T-helper 2 cell treated with Interferon-gamma antibody and Interleukin-4, amounts not matched to agents 100 ng/mL and 5 ng/mL, for 36 hours (primary cell): ENCODE measurements at regions not wholly inside any gene's neighbourhood (a gene's known extent, or its start where the extent isn't known, plus 50 kb on each side); places are given as distances from the start of the nearest gene placed in this dataset.

ENCODE experiments used
- intact Hi-C: fragments of 100-400 bp; cut with micrococcal nuclease; formaldehyde crosslinking; loops from one replicate; pipeline ENCODE4 v1.15.1; 2023

GRCh38 chr6:10248378-10248843 lies 166.5 kb downstream of the TFAP2A start:
- intact Hi-C loops, result no loop called here

- intact Hi-C loops, result no loop called here
Observed at GRCh38 chr6:10237298-10238038, 177.4 kb downstream of the TFAP2A start.

- intact Hi-C loops, result no loop called here
Observed at GRCh38 chr6:10235344-10235743, 179.5 kb downstream of the TFAP2A start.

GRCh38 chr6:10230531-10230930 lies 184.3 kb downstream of the TFAP2A start:
- intact Hi-C loops, result no loop called here

- intact Hi-C loops, result no loop called here
Observed at GRCh38 chr6:10223841-10224240, 191.0 kb downstream of the TFAP2A start.

GRCh38 chr6:10221178-10221577 lies 193.7 kb downstream of the TFAP2A start:
- intact Hi-C loops, result no loop called here

- intact Hi-C loops, result no loop called here
Observed at GRCh38 chr6:10219510-10219909, 195.4 kb downstream of the TFAP2A start.

- intact Hi-C loops, result no loop called here
Observed at GRCh38 chr6:10217111-10217510, 197.8 kb downstream of the TFAP2A start.

- intact Hi-C loops, result no loop called here
Observed at GRCh38 chr6:10215326-10216110, 199.4 kb downstream of the TFAP2A start.

- intact Hi-C loops, result no loop called here
Observed at GRCh38 chr6:10210052-10210451, 204.8 kb downstream of the TFAP2A start.

- intact Hi-C loops, result no loop called here
Observed at GRCh38 chr6:10205892-10206291, 209.0 kb downstream of the TFAP2A start.

- intact Hi-C loops, result no loop called here
Observed at GRCh38 chr6:10205120-10205519, 209.8 kb downstream of the TFAP2A start.

GRCh38 chr6:10203651-10204050 lies 211.2 kb downstream of the TFAP2A start:
- intact Hi-C loops, result no loop called here

GRCh38 chr6:10202581-10202980 lies 212.3 kb downstream of the TFAP2A start:
- intact Hi-C loops, result no loop called here

GRCh38 chr6:10201606-10202510 lies 213.0 kb downstream of the TFAP2A start:
- intact Hi-C loops, result no loop called here

GRCh38 chr6:10196090-10196489 lies 218.8 kb downstream of the TFAP2A start:
- intact Hi-C loops, result no loop called here

- intact Hi-C loops, result no loop called here
Observed at GRCh38 chr6:10194816-10195672, 219.8 kb downstream of the TFAP2A start.

- intact Hi-C loops, result no loop called here
Observed at GRCh38 chr6:10193321-10193720, 221.6 kb downstream of the TFAP2A start.

- intact Hi-C loops, result no loop called here
Observed at GRCh38 chr6:10190042-10190441, 224.8 kb downstream of the TFAP2A start.

GRCh38 chr6:10184371-10185227 lies 230.3 kb downstream of the TFAP2A start:
- intact Hi-C loops, result no loop called here
